ENCODE measurements at regions not wholly inside any gene's neighbourhood (a gene's known extent, or its start where the extent isn't known, plus 50 kb on each side); places are given as distances from the start of the nearest gene placed in this dataset.
A peak's percentile ranks its signal among the peaks of the same experiment; 100 is the strongest.

DNA sequence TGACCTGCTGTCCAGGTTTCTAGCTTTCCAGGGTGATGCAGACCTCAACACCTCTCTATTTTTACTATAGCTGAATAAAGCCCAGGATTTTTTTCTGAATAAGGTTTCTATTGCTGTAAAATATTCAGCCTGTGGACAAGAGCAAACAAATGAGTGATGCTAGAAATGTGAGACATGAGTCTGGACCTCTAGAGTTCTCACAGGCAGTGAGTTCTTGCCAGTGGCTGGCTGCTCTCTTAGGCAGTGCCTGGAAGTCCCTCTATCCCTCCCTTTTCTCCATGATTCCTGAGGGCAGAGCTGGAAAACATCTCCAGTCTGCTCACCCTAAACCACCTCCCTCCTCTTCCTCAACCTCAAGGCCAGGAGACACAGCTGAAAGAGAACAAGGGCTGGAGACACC, 793.8 kb upstream of the IGFBP3 start:
- Histone ChIP-seq H3K4me1 (ENCODE audit: control insufficient read depth, insufficient read depth, low read length) (peaks cover 26% of the 10 kb centered on the region), H3K9ac (ENCODE audit: low read length) (no peak overlapping the region), H3K4me3 (ENCODE audit: low read length) (no peak overlapping the region), H3K27me3 (replicated peaks; ENCODE audit: control insufficient read depth, insufficient read depth, low read length) (no peaks in the 10 kb centered on the region), H3K36me3 (ENCODE audit: control insufficient read depth, insufficient read depth, low read length, severe bottlenecking) (no peaks in the 10 kb centered on the region), H3K9me3 (ENCODE audit: control insufficient read depth, low read length) (no peaks in the 10 kb centered on the region)
- DNase-seq (ENCODE audit: low read depth) = no peak

- H3K9me3 ChIP-seq (ENCODE audit: control insufficient read depth, low read length) = no peaks in the 10 kb centered on the region
- H3K27me3 ChIP-seq (replicated peaks; ENCODE audit: control insufficient read depth, insufficient read depth, low read length) = no peaks in the 10 kb centered on the region
- DNase-seq (ENCODE audit: low read depth) = no peak
- H3K36me3 ChIP-seq (ENCODE audit: control insufficient read depth, insufficient read depth, low read length, severe bottlenecking) = no peaks in the 10 kb centered on the region
- H3K4me3 ChIP-seq (ENCODE audit: low read length) = no peak overlapping the region
- peaks cover 26% of the 10 kb centered on the region for H3K4me1 ChIP-seq (ENCODE audit: control insufficient read depth, insufficient read depth, low read length)
- no peak overlapping the region for H3K9ac ChIP-seq (ENCODE audit: low read length)
Observed at GRCh38 chr7:46713868-46714596, 793.0 kb upstream of the IGFBP3 start.

GRCh38 chr7:46710927-46711326, 789.9 kb upstream of the IGFBP3 start:
- Histone ChIP-seq H3K36me3 (ENCODE audit: control insufficient read depth, insufficient read depth, low read length, severe bottlenecking) (no peaks in the 10 kb centered on the region), H3K9ac (ENCODE audit: low read length) (peak overlapping the region; percentile 52), H3K4me1 (ENCODE audit: control insufficient read depth, insufficient read depth, low read length) (peaks cover 28% of the 10 kb centered on the region), H3K9me3 (ENCODE audit: control insufficient read depth, low read length) (no peaks in the 10 kb centered on the region), H3K27me3 (replicated peaks; ENCODE audit: control insufficient read depth, insufficient read depth, low read length) (no peaks in the 10 kb centered on the region), H3K4me3 (ENCODE audit: low read length) (no peak overlapping the region)
- peak; percentile 68 for DNase-seq (ENCODE audit: low read depth)

DNA sequence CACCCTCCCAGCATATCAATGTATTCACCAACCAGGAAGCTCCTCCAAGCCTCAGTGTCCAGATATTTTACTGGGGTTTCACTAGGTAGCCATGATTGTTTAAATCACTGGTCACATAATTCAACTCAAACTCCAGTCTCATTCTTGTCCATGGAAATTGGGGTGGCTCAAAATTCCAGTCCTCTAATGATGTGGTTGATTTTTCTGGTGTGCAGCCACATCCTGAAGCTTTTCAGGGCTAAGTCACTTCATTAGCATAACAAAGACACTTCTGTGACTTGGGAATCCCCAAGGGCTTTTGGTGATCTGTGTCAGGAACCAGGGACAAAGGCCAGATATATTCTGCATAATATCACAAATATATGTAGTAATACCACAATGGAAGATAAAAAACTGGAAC, 786.9 kb upstream of the IGFBP3 start:
- Histone ChIP-seq H3K36me3 (ENCODE audit: control insufficient read depth, insufficient read depth, low read length, severe bottlenecking) (no peaks in the 10 kb centered on the region), H3K27me3 (replicated peaks; ENCODE audit: control insufficient read depth, insufficient read depth, low read length) (no peaks in the 10 kb centered on the region), H3K4me3 (ENCODE audit: low read length) (no peak overlapping the region), H3K9me3 (ENCODE audit: control insufficient read depth, low read length) (no peaks in the 10 kb centered on the region), H3K9ac (ENCODE audit: low read length) (no peak overlapping the region), H3K4me1 (ENCODE audit: control insufficient read depth, insufficient read depth, low read length) (peaks cover 33% of the 10 kb centered on the region)
- DNase-seq (ENCODE audit: low read depth) = no peak

GRCh38 chr7:46705386-46706255, 784.5 kb upstream of the IGFBP3 start:
- H3K27me3 ChIP-seq (replicated peaks; ENCODE audit: control insufficient read depth, insufficient read depth, low read length) = no peaks in the 10 kb centered on the region
- H3K4me3 ChIP-seq (ENCODE audit: low read length) = peak overlapping the region; percentile 10
- peak; percentile 61 for DNase-seq (ENCODE audit: low read depth)
- H3K9ac ChIP-seq (ENCODE audit: low read length) = no peak overlapping the region
- H3K36me3 ChIP-seq (ENCODE audit: control insufficient read depth, insufficient read depth, low read length, severe bottlenecking) = no peaks in the 10 kb centered on the region
- peaks cover 22% of the 10 kb centered on the region for H3K4me1 ChIP-seq (ENCODE audit: control insufficient read depth, insufficient read depth, low read length)
- H3K9me3 ChIP-seq (ENCODE audit: control insufficient read depth, low read length) = no peaks in the 10 kb centered on the region

- Histone ChIP-seq H3K9ac (ENCODE audit: low read length) (no peak overlapping the region), H3K9me3 (ENCODE audit: control insufficient read depth, low read length) (no peaks in the 10 kb centered on the region), H3K36me3 (ENCODE audit: control insufficient read depth, insufficient read depth, low read length, severe bottlenecking) (no peaks in the 10 kb centered on the region), H3K4me1 (ENCODE audit: control insufficient read depth, insufficient read depth, low read length) (no peaks in the 10 kb centered on the region), H3K27me3 (replicated peaks; ENCODE audit: control insufficient read depth, insufficient read depth, low read length) (no peaks in the 10 kb centered on the region), H3K4me3 (ENCODE audit: low read length) (no peak overlapping the region)
- no peak for DNase-seq (ENCODE audit: low read depth)
Observed at GRCh38 chr7:46696741-46697140, 775.7 kb upstream of the IGFBP3 start.

DNA sequence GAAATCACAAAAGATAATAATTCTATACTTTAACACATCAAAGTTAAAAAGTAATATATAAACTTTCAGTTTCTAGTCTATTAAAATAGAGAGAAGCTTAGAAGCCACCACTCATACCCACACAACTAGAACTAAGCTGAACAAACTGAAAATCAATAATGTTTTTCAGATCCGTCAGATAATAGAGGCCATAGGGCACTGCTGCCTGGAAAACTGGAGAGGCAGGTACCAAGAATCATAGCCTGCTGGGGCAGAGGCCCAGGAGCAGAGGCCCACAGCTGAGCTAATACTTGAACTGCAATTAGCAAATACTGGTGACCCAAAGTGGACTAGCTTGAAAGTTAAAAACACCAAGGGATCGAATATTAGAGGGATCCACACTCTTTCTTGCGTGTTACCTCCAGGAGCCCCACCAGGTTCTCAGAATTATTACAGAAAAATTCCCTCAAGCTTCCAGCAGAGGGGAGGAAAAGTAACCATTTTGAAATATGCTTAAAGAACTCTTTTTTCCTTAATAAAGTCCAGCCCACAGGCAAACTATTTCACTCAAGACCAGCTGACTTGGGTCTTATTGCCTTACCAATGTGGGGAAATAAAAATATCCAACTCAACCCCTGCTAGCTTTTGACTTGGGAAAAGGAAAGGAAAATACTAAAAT, 774.1 kb upstream of the IGFBP3 start:
- DNase-seq (ENCODE audit: low read depth) = peak; percentile 18
- H3K27me3 ChIP-seq (replicated peaks; ENCODE audit: control insufficient read depth, insufficient read depth, low read length) = no peaks in the 10 kb centered on the region
- H3K4me3 ChIP-seq (ENCODE audit: low read length) = no peak overlapping the region
- H3K4me1 ChIP-seq (ENCODE audit: control insufficient read depth, insufficient read depth, low read length) = no peaks in the 10 kb centered on the region
- no peaks in the 10 kb centered on the region for H3K36me3 ChIP-seq (ENCODE audit: control insufficient read depth, insufficient read depth, low read length, severe bottlenecking)
- no peaks in the 10 kb centered on the region for H3K9me3 ChIP-seq (ENCODE audit: control insufficient read depth, low read length)
- no peak overlapping the region for H3K9ac ChIP-seq (ENCODE audit: low read length)

- DNase-seq (ENCODE audit: low read depth) = no peak
- Histone ChIP-seq H3K4me1 (ENCODE audit: control insufficient read depth, insufficient read depth, low read length) (no peaks in the 10 kb centered on the region), H3K36me3 (ENCODE audit: control insufficient read depth, insufficient read depth, low read length, severe bottlenecking) (no peaks in the 10 kb centered on the region), H3K9ac (ENCODE audit: low read length) (no peak overlapping the region), H3K27me3 (replicated peaks; ENCODE audit: control insufficient read depth, insufficient read depth, low read length) (no peaks in the 10 kb centered on the region), H3K4me3 (ENCODE audit: low read length) (no peak overlapping the region), H3K9me3 (ENCODE audit: control insufficient read depth, low read length) (no peaks in the 10 kb centered on the region)
Observed at GRCh38 chr7:46694058-46694457, 773.0 kb upstream of the IGFBP3 start.

DNA sequence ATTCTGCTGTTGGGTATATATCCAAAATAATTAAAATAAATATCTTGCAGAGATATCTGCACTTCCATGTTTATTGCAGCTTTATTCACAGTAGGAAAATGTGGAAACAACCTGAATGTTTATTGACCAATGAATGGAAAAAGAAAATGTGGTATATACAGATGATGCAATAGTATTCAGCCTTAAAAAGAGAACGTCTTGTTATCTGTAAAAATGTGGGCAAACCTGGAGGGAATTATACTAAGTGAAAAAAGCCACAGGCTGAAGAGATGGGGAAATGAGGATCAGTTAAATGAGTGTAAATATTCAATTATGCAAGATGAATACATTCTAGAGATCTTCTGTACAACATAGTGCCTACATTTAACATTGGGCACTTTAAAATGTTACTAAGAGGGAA, 766.1 kb upstream of the IGFBP3 start:
- H3K9me3 ChIP-seq (ENCODE audit: control insufficient read depth, low read length) = peaks cover 7% of the 10 kb centered on the region

GRCh38 chr7:46685051-46685450, 764.0 kb upstream of the IGFBP3 start:
- no peaks in the 10 kb centered on the region for H3K36me3 ChIP-seq (ENCODE audit: control insufficient read depth, insufficient read depth, low read length, severe bottlenecking)
- DNase-seq (ENCODE audit: low read depth) = no peak
- no peak overlapping the region for H3K9ac ChIP-seq (ENCODE audit: low read length)
- no peaks in the 10 kb centered on the region for H3K27me3 ChIP-seq (replicated peaks; ENCODE audit: control insufficient read depth, insufficient read depth, low read length)
- peaks cover 19% of the 10 kb centered on the region for H3K4me1 ChIP-seq (ENCODE audit: control insufficient read depth, insufficient read depth, low read length)
- peaks cover 7% of the 10 kb centered on the region for H3K9me3 ChIP-seq (ENCODE audit: control insufficient read depth, low read length)
- no peak overlapping the region for H3K4me3 ChIP-seq (ENCODE audit: low read length)

More for the DNA sequence above, 766.1 kb upstream of the IGFBP3 start:
- H3K4me1 ChIP-seq (ENCODE audit: control insufficient read depth, insufficient read depth, low read length) = peaks cover 13% of the 10 kb centered on the region
- H3K27me3 ChIP-seq (replicated peaks; ENCODE audit: control insufficient read depth, insufficient read depth, low read length) = no peaks in the 10 kb centered on the region
- peak; percentile 54 for DNase-seq (ENCODE audit: low read depth)
- no peak overlapping the region for H3K4me3 ChIP-seq (ENCODE audit: low read length)
- H3K36me3 ChIP-seq (ENCODE audit: control insufficient read depth, insufficient read depth, low read length, severe bottlenecking) = no peaks in the 10 kb centered on the region
- no peak overlapping the region for H3K9ac ChIP-seq (ENCODE audit: low read length)
